Brain microvascular endothelial cell (primary cell): ENCODE measurements at regions not wholly inside any gene's neighbourhood (a gene's known extent, or its start where the extent isn't known, plus 50 kb on each side); places are given as distances from the start of the nearest gene placed in this dataset.

ENCODE experiments used
- DNase-seq: peaks from one replicate; pipeline ENCODE4 v3.0.0-alpha.2; 2020
- H3K27ac ChIP-seq: fragments of 250-450 bp; sonication (Bioruptor Pico); 2 replicates; pipeline ENCODE4 v1.5.1; 2020; ENCODE audit warnings: mild to moderate bottlenecking, moderate library complexity
- H3K27me3 ChIP-seq: fragments of 250-450 bp; sonication (Bioruptor Pico); replicated peaks from 2 replicates; pipeline ENCODE4 v1.5.1; 2020; ENCODE audit warnings: mild to moderate bottlenecking
- H3K36me3 ChIP-seq: fragments of 250-450 bp; sonication (Bioruptor Pico); replicated peaks from 2 replicates; pipeline ENCODE4 v1.5.1; 2020; ENCODE audit warnings: mild to moderate bottlenecking
- H3K4me3 ChIP-seq: 2 replicates; pipeline ENCODE4 v1.5.1; 2011; ENCODE audit warnings: low read depth, mild to moderate bottlenecking, control low read depth, low read length, moderate library complexity
- CTCF ChIP-seq: IDR thresholded peaks from 2 replicates; pipeline ENCODE4 v1.5.1; 2011; ENCODE audit warnings: low read depth, mild to moderate bottlenecking, moderate library complexity, low read length, control low read depth, inconsistent platforms; ENCODE audit errors: missing control alignments
- in situ Hi-C: cut with HindIII; loops from 2 replicates; pipeline ENCODE4 v1.10.0; 2017; ENCODE audit warnings: low sequenced_read_pairs, low pct_ligation_motif_present

- no peak overlapping the region for H3K27ac ChIP-seq
- no peaks in the 10 kb centered on the region for H3K36me3 ChIP-seq
- DNase-seq: no peak
- in situ Hi-C loops: no loop called here
- no peak for TF ChIP-seq CTCF
- no peak overlapping the region for H3K4me3 ChIP-seq
- no peaks in the 10 kb centered on the region for H3K27me3 ChIP-seq
Observed at GRCh38 chr3:164479978-164480377, 598.3 kb downstream of the SI start.

DNA sequence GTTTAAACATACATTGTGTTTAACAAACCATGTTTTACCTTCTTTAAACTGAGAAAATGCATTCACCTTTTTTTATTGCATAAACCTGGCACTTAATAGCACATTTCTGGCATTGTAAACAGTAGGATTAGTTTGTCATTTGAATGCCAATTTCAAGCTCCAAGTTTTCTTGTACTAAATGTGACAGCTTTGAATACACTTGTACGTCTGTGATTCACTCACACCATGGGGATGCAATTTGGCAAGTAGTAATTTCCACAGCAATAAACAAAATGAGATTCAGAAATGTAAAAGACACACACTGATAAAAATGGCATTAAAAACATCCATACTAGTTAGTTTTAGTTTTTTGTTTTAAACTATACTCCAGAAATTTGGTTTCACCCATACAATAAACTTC, 598.9 kb downstream of the SI start:
- H3K27me3 ChIP-seq: no peaks in the 10 kb centered on the region
- H3K36me3 ChIP-seq: no peaks in the 10 kb centered on the region
- no peak overlapping the region for H3K27ac ChIP-seq
- in situ Hi-C loops: no loop called here
- no peak overlapping the region for H3K4me3 ChIP-seq
- no peak for TF ChIP-seq CTCF
- no peak for DNase-seq

DNA sequence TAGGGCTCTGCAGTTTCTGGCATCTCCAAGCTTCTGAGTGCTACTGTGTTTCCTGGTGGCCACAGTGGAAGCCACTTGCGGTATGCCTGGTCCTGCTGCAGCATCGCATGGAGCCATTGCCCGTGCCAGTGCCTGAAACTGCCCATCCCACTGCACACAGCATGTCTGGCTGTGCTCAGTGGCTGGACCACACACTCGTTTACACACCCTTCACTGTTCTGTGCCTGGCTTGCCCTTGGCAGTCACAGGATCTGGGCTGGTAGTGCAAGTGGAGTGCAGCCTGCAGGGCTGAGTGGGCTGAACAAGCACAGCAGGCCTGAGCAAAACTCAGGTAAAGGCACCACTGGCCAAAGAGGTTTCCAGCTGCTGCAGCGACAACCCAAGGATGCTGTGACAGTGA, 600.0 kb downstream of the SI start:
- Histone ChIP-seq H3K4me3 (no peak overlapping the region), H3K27me3 (no peaks in the 10 kb centered on the region), H3K36me3 (no peaks in the 10 kb centered on the region), H3K27ac (no peak overlapping the region)
- no peak for DNase-seq
- in situ Hi-C loops: no loop called here
- TF ChIP-seq CTCF: no peak

- in situ Hi-C loops: no loop called here
- DNase-seq: no peak
- TF ChIP-seq CTCF: no peak
- H3K36me3 ChIP-seq: no peaks in the 10 kb centered on the region
- no peak overlapping the region for H3K4me3 ChIP-seq
- no peaks in the 10 kb centered on the region for H3K27me3 ChIP-seq
- H3K27ac ChIP-seq: no peak overlapping the region
Observed at GRCh38 chr3:164477403-164477802, 600.9 kb downstream of the SI start.

DNA sequence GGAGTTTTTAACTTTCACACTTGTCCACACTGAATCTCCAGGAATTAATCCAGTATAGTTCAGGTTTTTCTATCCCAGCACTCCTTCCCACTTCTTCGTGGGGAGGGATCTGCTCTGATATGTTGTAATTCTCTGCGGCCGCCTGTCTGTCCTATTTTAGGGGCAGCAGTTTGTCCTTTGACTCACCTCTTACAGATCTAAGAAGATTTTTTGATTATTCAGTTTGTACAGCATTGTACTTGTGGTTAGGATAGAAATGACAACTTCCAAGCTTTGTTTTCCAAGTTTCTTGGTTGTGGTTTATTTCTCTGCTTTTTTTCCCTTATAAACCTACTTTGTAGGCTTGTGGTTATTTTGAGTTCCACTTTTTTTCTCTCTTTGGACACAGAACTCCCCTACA, 601.7 kb downstream of the SI start:
- Histone ChIP-seq H3K4me3 (no peak overlapping the region), H3K27ac (no peak overlapping the region), H3K27me3 (no peaks in the 10 kb centered on the region), H3K36me3 (no peaks in the 10 kb centered on the region)
- TF ChIP-seq CTCF: no peak
- in situ Hi-C loops: no loop called here
- no peak for DNase-seq

DNA sequence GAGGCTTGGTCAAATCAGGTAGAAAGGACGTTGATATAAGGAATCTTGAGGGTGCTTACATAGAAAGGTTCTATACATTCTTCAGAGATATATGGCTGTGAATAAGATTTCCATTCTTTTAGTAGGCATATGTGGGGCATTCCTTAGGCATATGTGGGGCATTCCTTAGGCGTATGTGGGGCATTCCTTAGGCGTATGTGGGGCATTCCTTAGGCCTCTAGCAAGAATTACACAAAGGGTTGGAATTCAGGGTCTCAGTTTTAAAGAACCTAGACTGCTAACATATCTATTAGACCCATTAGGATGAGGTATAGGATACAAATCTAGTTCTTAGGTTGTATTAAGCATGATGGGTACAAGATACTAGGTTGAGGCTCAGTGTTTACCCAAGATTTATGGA, 607.8 kb downstream of the SI start:
- in situ Hi-C loops: no loop called here
- no peaks in the 10 kb centered on the region for H3K27me3 ChIP-seq
- H3K36me3 ChIP-seq: no peaks in the 10 kb centered on the region
- DNase-seq: no peak
- H3K27ac ChIP-seq: no peak overlapping the region
- TF ChIP-seq CTCF: no peak
- no peak overlapping the region for H3K4me3 ChIP-seq
